ENCODE measurements at regions not wholly inside any gene's neighbourhood (a gene's known extent, or its start where the extent isn't known, plus 50 kb on each side); places are given as distances from the start of the nearest gene placed in this dataset.

- CTCF ChIA-PET = interaction anchor here (0.5 to 2.5 kb wide), 4 partner anchors 51 to 103 kb away, joined by 3 to 13 read pairs (median 8); no protein-coding TSS in a partner anchor
- no peak for ATAC-seq
Observed at GRCh38 chr5:154571325-154572035, 93.5 kb upstream of the HAND1 start.

GRCh38 chr5:154570572-154571324 lies 92.7 kb upstream of the HAND1 start:
- 79% methylated on average over 11 of the region's 11 CpGs for WGBS (ENCODE audit: missing lambda C conversion rate)
- Histone ChIP-seq H3K9me3 (no peaks in the 10 kb centered on the region), H3K4me2 (no peak overlapping the region), H3K4me1 (no peaks in the 10 kb centered on the region), H3K27ac (no peak overlapping the region), H3K4me3 (no peak overlapping the region)
- no peak for DNase-seq (ENCODE audit: low read depth in 1 of 2, low spot score in 1 of 2)
- ATAC-seq = no peak
- CTCF ChIA-PET = interaction anchor here (0.5 to 2.5 kb wide), 6 partner anchors 38 to 104 kb away, joined by 3 to 13 read pairs (median 3); no protein-coding TSS in a partner anchor
- POLR2A ChIA-PET = no interaction called here
- FAIRE-seq = no peak
- peak; percentile 65 for TF ChIP-seq MAFK (IDR thresholded peaks at IDR 0.05; ENCODE audit: partially characterized antibody)
- TF ChIP-seq SREBF2 (IDR thresholded peaks at IDR 0.05) = no peak

More at GRCh38 chr5:154571325-154572035, 93.5 kb upstream of the HAND1 start:
- FAIRE-seq (no peak), DNase-seq (ENCODE audit: low read depth in 1 of 2, low spot score in 1 of 2) (no peak)
- no peak overlapping the region for H3K4me2 ChIP-seq
- no peak overlapping the region for H3K4me3 ChIP-seq
- no peak for TF ChIP-seq RFX5 (IDR thresholded peaks at IDR 0.05)
- TF ChIP-seq ZNF302 (CRISPR knock-in tag; IDR thresholded peaks at IDR 0.05) = no peak
- TF ChIP-seq HOXA7 (CRISPR knock-in tag; IDR thresholded peaks at IDR 0.05) = no peak
- no peak for TF ChIP-seq GATA3 (IDR thresholded peaks at IDR 0.05; ENCODE audit: borderline replicate concordance)
- TF ChIP-seq ZC3H11A (IDR thresholded peaks at IDR 0.05) = no peak
- no peak for TF ChIP-seq CHD2 (IDR thresholded peaks at IDR 0.05; ENCODE audit: low read length, partially characterized antibody)
- TF ChIP-seq FOSB (CRISPR knock-in tag; IDR thresholded peaks at IDR 0.05) = no peak
- no peaks in the 10 kb centered on the region for H3K9me3 ChIP-seq
- H3K4me1 ChIP-seq = 0 out of 3 replicates have a peak, but pooled peaks cover 3% of the 10 kb centered on the region
- H3K27ac ChIP-seq = no peak overlapping the region
- POLR2A ChIA-PET = no interaction called here
- 42% methylated on average over 6 of the region's 6 CpGs for WGBS (ENCODE audit: missing lambda C conversion rate)

GRCh38 chr5:154568589-154568988 lies 90.6 kb upstream of the HAND1 start:
- 59% methylated on average over 6 of the region's 6 CpGs for WGBS (ENCODE audit: missing lambda C conversion rate)
- ATAC-seq (no peak), DNase-seq (ENCODE audit: low read depth in 1 of 2, low spot score in 1 of 2) (no peak), FAIRE-seq (no peak)
- Histone ChIP-seq H3K4me3 (no peak overlapping the region), H3K4me1 (no peaks in the 10 kb centered on the region), H3K9me3 (no peaks in the 10 kb centered on the region), H3K27ac (no peak overlapping the region), H3K4me2 (no peak overlapping the region)
- TF ChIP-seq EHMT2 (IDR thresholded peaks at IDR 0.05; ENCODE audit: low read depth) (no peak), PBX3 (IDR thresholded peaks at IDR 0.05) (no peak), FOXS1 (CRISPR knock-in tag; IDR thresholded peaks at IDR 0.05) (no peak), ZC3H11A (IDR thresholded peaks at IDR 0.05) (no peak), HMGXB4 (CRISPR knock-in tag; IDR thresholded peaks at IDR 0.05; ENCODE audit: borderline replicate concordance) (no peak), CHD4 (IDR thresholded peaks at IDR 0.05; ENCODE audit: borderline replicate concordance) (no peak), GATA3 (IDR thresholded peaks at IDR 0.05; ENCODE audit: borderline replicate concordance) (no peak), FOSB (CRISPR knock-in tag; IDR thresholded peaks at IDR 0.05) (no peak), FOSL2 (IDR thresholded peaks at IDR 0.05) (no peak), FOSL2 (CRISPR knock-in tag; IDR thresholded peaks at IDR 0.05) (no peak), RNF2 (IDR thresholded peaks at IDR 0.05; ENCODE audit: borderline replicate concordance, low read depth) (no peak), NFE2L2 (conservative IDR thresholded peaks at IDR 0.05; ENCODE audit: low read length) (no peak)
- ChIA-PET POLR2A (no interaction called here), CTCF (interaction anchor here (1.0 kb wide), 1 partner anchor 48 kb away, joined by 5 read pairs; no protein-coding TSS in a partner anchor)

Data from A549 (cell line).